HG03469 (cell line): ENCODE measurements at regions not wholly inside any gene's neighbourhood (a gene's known extent, or its start where the extent isn't known, plus 50 kb on each side); places are given as distances from the start of the nearest gene placed in this dataset.
"Not testable (repeated sequence)": the region's sequence is repeated elsewhere in the genome, so short reads cannot be mapped to it uniquely, and the experiment has no call there.

ENCODE experiments used
- ATAC-seq: cut with Tn5 transposase; IDR thresholded peaks from one replicate; pipeline ENCODE4 v1.9.1; 2021; ENCODE audit warnings: mild to moderate bottlenecking, moderate library complexity, moderate number of reproducible peaks; ENCODE audit not compliant: unreplicated experiment

GRCh38 chr7:65509368-65510186, 135.9 kb downstream of the ZNF92 start:
- no peak for ATAC-seq

GRCh38 chr7:65510187-65510538, 136.5 kb downstream of the ZNF92 start:
- ATAC-seq, result not testable (repeated sequence)

GRCh38 chr7:65519751-65520150, 146.1 kb downstream of the ZNF92 start:
- ATAC-seq, result not testable (repeated sequence)

GRCh38 chr7:65545465-65546161, 172.0 kb downstream of the ZNF92 start:
- not testable (repeated sequence) for ATAC-seq

GRCh38 chr7:65549589-65550443, 176.2 kb downstream of the ZNF92 start:
- not testable (repeated sequence) for ATAC-seq

- not testable (repeated sequence) for ATAC-seq
Measured at GRCh38 chr7:65550444-65550809, 176.8 kb downstream of the ZNF92 start.

GRCh38 chr7:65551042-65551441, 177.4 kb downstream of the ZNF92 start:
- not testable (repeated sequence) for ATAC-seq

GRCh38 chr7:65554553-65555476, 181.2 kb downstream of the ZNF92 start:
- not testable (repeated sequence) for ATAC-seq

- not testable (repeated sequence) for ATAC-seq
Measured at GRCh38 chr7:65558584-65558983, 184.9 kb downstream of the ZNF92 start.

- not testable (repeated sequence) for ATAC-seq
Measured at GRCh38 chr7:65561786-65562372, 188.2 kb downstream of the ZNF92 start.

GRCh38 chr7:65562522-65562921, 188.9 kb downstream of the ZNF92 start:
- ATAC-seq, result not testable (repeated sequence)

GRCh38 chr7:65563333-65563732, 189.7 kb downstream of the ZNF92 start:
- not testable (repeated sequence) for ATAC-seq

- not testable (repeated sequence) for ATAC-seq
Measured at GRCh38 chr7:65568226-65568625, 194.6 kb downstream of the ZNF92 start.

- ATAC-seq, result not testable (repeated sequence)
Measured at GRCh38 chr7:65570990-65571389, 197.3 kb downstream of the ZNF92 start.

GRCh38 chr7:65572581-65572980, 198.9 kb downstream of the ZNF92 start:
- not testable (repeated sequence) for ATAC-seq

- not testable (repeated sequence) for ATAC-seq
Measured at GRCh38 chr7:65576370-65576769, 202.7 kb downstream of the ZNF92 start.

- ATAC-seq, result not testable (repeated sequence)
Measured at GRCh38 chr7:65582518-65583119, 209.0 kb downstream of the ZNF92 start.

GRCh38 chr7:65602495-65602894, 228.8 kb downstream of the ZNF92 start:
- not testable (repeated sequence) for ATAC-seq

- no peak for ATAC-seq
Measured at GRCh38 chr7:65609131-65609530, 235.5 kb downstream of the ZNF92 start.
